DMS53 treated with DMSO at 0.1 percent for 48 hours (cell line): ENCODE measurements at regions not wholly inside any gene's neighbourhood (a gene's known extent, or its start where the extent isn't known, plus 50 kb on each side); places are given as distances from the start of the nearest gene placed in this dataset.
"Not testable (repeated sequence)": the region's sequence is repeated elsewhere in the genome, so short reads cannot be mapped to it uniquely, and the experiment has no call there.

ENCODE experiments used
- DNase-seq: peaks from one replicate; lab custom pipeline; 2025; ENCODE audit not compliant: unreplicated experiment; lab: John Stamatoyannopoulos, UW

DNA sequence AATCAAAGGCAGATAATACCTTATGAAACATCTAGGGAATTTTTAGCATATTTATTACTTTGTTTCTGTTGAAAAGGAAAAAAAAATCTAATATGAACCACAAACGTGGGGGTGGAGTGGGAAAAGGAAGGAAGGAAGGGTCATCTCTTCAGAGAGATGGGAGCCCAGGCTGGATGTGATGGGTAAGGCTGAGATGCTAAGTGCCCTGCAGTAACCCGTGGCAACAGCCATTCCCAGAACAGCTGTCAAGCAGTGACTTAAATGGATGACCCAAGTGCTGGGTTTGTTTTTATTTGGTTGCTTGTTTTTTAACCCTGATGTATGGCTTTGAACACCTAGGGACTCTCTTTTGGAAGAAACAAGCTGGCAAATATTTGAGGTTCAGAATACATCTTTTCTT, 50.7 kb upstream of the KLF7 start:
- DNase-seq, result no peak

- DNase-seq, result no peak
Observed at GRCh38 chr2:207217442-207217841, 51.7 kb upstream of the KLF7 start.

DNA sequence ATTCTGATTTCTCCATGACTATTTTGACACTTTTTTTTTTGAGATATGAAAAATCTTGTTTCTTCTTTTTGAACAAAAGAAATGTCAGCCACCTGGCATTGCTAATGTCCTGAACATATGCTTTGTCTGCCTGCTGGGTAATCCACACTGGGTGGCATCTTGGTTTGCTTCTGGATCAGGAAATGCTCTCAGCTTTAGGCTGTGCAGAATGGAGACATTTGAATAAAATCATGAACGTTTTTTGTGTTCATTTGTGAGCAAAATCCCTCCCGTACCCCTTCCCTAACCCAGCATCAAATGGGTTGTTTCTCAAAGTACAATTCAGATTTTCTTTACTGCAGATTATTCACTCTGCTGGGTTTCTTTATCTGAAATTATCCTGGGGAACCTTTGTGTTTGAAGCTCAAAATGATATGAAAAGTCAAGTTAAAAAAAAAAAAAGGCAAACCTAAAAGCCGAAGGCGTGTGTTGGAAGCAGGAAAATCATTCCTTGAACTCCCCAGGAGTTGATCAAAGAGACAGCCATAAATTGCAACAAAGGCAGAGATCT, 53.4 kb upstream of the KLF7 start:
- DNase-seq, result no peak

GRCh38 chr2:207219676-207220501, 54.1 kb upstream of the KLF7 start:
- DNase-seq, result no peak

DNA sequence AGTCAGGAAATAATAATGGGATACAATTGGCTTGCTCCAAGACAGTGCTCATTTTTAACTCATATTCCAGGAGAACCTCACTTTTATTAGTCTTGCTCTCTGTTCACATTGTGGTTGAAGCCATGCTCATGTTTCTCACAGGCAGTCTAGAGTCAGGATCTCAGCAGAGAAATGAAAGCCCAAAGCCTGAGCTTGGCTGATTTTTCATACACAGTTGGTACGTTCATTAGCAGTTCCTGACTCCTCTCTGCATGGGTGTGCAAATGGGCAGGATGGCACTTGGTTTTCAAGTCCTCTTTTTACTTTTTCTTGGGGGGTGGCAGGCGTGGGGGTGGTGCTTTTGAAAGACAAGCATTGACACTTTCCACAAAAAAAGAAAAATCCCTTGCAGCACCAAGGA, 56.0 kb upstream of the KLF7 start:
- no peak for DNase-seq

- no peak for DNase-seq
Observed at GRCh38 chr2:207223051-207223450, 57.3 kb upstream of the KLF7 start.

DNA sequence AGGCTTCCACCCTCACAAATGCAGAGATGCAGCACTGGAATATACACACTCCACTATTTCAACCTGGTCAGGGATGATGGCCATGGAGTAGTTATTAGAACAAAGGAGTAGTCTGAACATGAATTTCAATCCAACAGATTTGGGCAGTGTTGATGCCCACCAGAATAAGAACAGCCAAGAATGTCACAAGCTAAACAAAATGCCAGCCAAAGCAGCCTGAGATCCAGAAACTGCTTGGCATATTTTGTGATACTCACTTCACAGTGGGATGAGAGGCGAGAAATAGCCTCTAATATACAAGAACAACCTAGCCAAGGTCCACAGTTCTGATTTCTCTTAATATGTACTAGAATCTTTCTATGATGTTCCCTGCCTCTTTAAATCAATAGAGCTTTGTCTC, 58.6 kb upstream of the KLF7 start:
- no peak for DNase-seq

GRCh38 chr2:207224791-207225482, 59.2 kb upstream of the KLF7 start:
- DNase-seq, result no peak

DNA sequence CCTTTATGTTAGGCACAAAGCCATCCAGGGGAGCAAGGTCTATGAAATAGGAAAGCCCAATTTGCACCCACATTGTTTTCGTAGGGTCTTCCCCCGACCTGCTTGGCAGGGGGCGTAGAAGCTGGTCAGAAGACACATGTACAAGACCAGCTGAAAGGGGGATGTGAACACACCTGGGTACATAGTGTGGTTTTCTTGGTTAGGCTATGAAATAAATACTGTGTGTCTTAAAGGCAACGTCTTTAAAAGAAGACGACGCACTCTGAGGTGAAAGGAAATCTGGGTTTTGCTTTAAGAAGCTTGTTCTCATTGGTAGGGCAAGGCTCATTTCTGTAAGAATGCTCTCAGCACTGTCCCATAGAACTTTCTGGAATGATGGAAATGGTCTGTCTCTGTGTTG, 60.0 kb upstream of the KLF7 start:
- no peak for DNase-seq

- no peak for DNase-seq
Observed at GRCh38 chr2:207226243-207226642, 60.5 kb upstream of the KLF7 start.

DNA sequence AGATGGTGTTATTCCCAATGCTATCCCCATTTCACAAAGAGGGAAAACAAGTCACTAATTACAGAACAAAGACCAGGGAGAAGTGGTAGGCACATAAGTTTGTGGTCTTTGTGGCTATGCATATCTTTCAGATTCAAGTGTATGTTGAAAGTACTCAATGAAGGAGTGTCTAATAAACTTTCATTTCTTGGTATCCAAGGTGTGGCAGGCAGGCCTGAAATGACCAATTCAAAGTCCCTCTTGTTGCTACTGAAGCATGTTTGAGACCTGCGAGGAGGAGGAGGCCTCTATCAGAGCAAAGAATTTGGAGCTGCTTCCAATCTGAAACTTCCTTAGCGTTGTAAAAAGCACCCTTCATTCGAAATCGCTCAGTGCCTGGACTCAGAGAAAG, 60.9 kb upstream of the KLF7 start:
- no peak for DNase-seq

- DNase-seq, result no peak
Observed at GRCh38 chr2:207227062-207227748, 61.5 kb upstream of the KLF7 start.

- no peak for DNase-seq
Observed at GRCh38 chr2:207227749-207228145, 62.0 kb upstream of the KLF7 start.

GRCh38 chr2:207228402-207228801, 62.7 kb upstream of the KLF7 start:
- no peak for DNase-seq

- DNase-seq, result no peak
Observed at GRCh38 chr2:207229161-207229560, 63.4 kb upstream of the KLF7 start.

GRCh38 chr2:207230261-207231105, 64.7 kb upstream of the KLF7 start:
- peak; percentile 40 for DNase-seq

DNA sequence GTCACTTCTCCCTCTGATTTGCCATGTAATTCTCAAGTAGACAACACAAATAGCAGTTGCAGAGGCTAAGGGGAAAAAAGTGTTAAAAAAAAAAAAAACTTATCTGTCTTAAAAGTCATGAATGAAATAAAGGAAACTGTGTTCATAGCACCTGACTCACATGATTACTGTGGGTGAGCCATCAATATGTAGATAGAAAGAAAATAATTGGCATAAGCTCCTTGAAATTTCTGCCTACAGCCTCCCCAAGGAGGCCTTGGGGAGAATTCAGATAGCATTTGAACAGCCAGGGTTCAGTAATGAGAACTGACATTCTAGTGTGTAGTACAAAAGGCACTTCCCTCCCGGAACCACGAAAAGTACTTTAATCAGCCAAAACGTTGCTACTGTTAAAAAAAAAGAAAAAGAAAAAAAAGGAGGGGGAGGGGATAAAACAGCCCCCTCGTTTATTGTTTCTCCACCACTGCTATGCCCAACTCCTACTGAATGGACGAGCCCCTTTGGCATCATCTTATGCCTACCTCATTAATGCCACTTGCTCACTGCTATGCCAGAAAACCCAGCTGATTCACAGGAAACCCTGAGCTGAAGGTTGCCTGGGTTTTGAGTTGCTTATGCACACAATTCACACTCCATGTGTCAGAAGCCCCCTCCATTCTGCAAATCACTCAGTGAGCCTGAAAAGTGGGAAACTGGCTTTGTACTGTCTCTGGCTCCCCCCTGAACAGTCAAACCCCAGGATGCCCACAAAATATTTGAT, 65.5 kb upstream of the KLF7 start:
- no peak for DNase-seq

DNA sequence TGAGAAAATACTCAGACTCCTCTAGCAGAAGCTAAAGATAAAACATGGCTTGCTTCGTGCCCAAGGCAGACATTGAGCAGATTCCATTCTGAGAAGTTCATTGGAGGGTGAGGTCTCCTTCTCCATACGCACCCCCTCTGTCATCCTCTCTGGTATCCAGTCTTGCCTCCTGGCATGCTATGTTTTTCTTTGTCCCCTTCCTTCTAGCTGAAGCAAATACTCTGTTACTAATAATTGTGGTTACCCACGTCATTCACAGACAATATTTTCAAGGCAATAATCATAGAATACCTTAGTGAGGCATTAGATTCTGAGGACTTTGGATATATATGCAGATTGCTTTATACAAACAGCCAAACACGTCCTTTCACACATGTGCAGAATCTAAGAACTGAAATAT, 66.2 kb upstream of the KLF7 start:
- DNase-seq, result no peak

DNA sequence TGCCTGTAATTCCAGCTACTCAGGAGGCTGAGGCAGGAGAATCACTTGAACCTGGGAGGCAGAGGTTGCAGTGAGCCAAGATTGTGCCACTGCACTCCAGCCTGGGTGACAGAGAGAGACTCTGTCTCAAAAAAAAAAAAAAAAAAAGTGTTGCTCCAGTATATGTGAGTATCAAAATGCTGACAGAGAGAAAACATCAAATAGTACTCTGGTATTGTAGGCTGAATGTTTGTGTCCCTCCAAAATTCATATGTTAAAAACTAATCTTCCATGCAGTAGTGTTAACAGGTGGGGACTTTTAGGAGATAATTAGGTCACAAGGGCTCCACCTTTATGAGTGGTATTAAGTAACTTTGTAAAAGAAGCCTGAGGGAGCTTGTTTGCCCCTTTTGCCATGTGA, 67.4 kb upstream of the KLF7 start:
- not testable (repeated sequence) for DNase-seq

DNA sequence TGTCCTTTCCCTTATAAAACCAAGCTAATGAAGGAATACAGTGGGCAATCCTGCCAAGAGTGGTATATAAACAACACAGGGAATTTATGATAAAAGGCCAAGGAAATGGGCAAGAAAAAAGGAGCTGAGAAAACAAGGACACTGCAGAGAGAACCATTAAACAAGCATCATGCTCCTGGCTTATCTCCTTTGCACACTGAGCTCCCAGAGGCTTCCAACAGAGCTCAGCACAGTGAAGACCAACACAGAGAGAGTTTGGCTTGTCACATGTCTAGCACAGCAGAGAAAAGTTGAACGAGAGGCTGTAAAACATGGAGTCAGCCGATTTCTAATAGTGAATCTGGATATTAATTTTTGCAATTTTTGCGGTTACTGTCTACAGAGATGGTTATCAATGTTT, 68.0 kb upstream of the KLF7 start:
- DNase-seq, result no peak
